H1 (cell line): ENCODE measurements at regions not wholly inside any gene's neighbourhood (a gene's known extent, or its start where the extent isn't known, plus 50 kb on each side); places are given as distances from the start of the nearest gene placed in this dataset.

Experiments used
- CTCF ChIA-PET: fragments of 300-600 bp; sonication (Branson Sonifier 250); formaldehyde crosslinking; loops from one replicate; lab custom pipeline; 2021; ENCODE audit not compliant: partially characterized antibody; lab: Charles Lee
- POLR2A ChIA-PET: fragments of 300-600 bp; sonication (Branson Sonifier 250); formaldehyde crosslinking; loops from one replicate; lab custom pipeline; 2021; ENCODE audit warnings: inconsistent platforms; ENCODE audit not compliant: partially characterized antibody; lab: Charles Lee
- DNase-seq, 2 experiments: peaks; one replicate each; pipeline versions ENCODE4 v3.0.0 to v3.0.0-alpha.2; 2010 to 2022; ENCODE audit warnings: low spot score in 2 of 2, low read depth in 1 of 2, mixed read lengths in 1 of 2
- FAIRE-seq: peaks from 2 replicates; lab custom pipeline; 2011; peaks lifted over from hg19 to GRCh38; lab: Jason Lieb, UNC
- H2AFZ ChIP-seq: 2 replicates; pipeline ENCODE4 v1.8.1; 2012; ENCODE audit warnings: low read length, inconsistent platforms
- H2AK5ac ChIP-seq: 2 replicates; pipeline ENCODE4 v1.6.1; 2013; ENCODE audit warnings: low read depth, low read length
- H2BK120ac ChIP-seq: replicated peaks from 2 replicates; pipeline ENCODE3; 2013; ENCODE audit warnings: low read depth, low read length, inconsistent platforms
- H2BK12ac ChIP-seq: 2 replicates; pipeline ENCODE4 v1.6.1; 2013; ENCODE audit warnings: low read depth, low read length
- H2BK15ac ChIP-seq: 2 replicates; pipeline ENCODE4 v1.6.1; 2013; ENCODE audit warnings: low read length
- H2BK20ac ChIP-seq: 2 replicates; pipeline ENCODE4 v1.6.1; 2013; ENCODE audit warnings: low read length
- H2BK5ac ChIP-seq: 2 replicates; pipeline ENCODE4 v1.6.1; 2013; ENCODE audit warnings: low read depth, low read length
- H3K14ac ChIP-seq: 2 replicates; pipeline ENCODE4 v1.6.1; 2013; ENCODE audit warnings: inconsistent platforms; ENCODE audit not compliant: insufficient read length
- H3K18ac ChIP-seq: 2 replicates; pipeline ENCODE4 v1.6.1; 2013; ENCODE audit warnings: low read length; ENCODE audit errors: extremely low read depth
- H3K23ac ChIP-seq: 2 replicates; pipeline ENCODE4 v1.6.1; 2013; ENCODE audit warnings: inconsistent platforms; ENCODE audit not compliant: insufficient read length
- H3K23me2 ChIP-seq: 2 replicates; pipeline ENCODE4 v1.6.1; 2013; ENCODE audit warnings: low read depth, low read length
- H3K27ac ChIP-seq: 2 replicates; pipeline ENCODE4 v1.6.1; 2011; ENCODE audit warnings: low read depth, low read length, inconsistent platforms
- H3K27me3 ChIP-seq, 4 experiments: replicated peaks in 1 of 4; 1 replicate in 1 of 4; 2 replicates in 3 of 4; pipeline versions ENCODE4 v1.6.1 to v1.8.1; 2011 to 2013; ENCODE audit warnings: low read length in 3 of 4, mild to moderate bottlenecking in 3 of 4, inconsistent platforms in 2 of 4, mixed read lengths in 2 of 4, moderate library complexity in 1 of 4; ENCODE audit not compliant: control insufficient read depth in 3 of 4, insufficient read depth in 3 of 4; ENCODE audit errors: extremely low read depth in 1 of 4
- H3K36me3 ChIP-seq, 4 experiments: 2 replicates each; pipeline versions ENCODE4 v1.6.1 to v1.8.1; 2011 to 2013; ENCODE audit warnings: mild to moderate bottlenecking in 4 of 4, low read length in 3 of 4, moderate library complexity in 2 of 4, control low read depth in 1 of 4, inconsistent platforms in 1 of 4; ENCODE audit not compliant: insufficient read depth in 4 of 4, control insufficient read depth in 2 of 4
- H3K4ac ChIP-seq: replicated peaks from 2 replicates; pipeline ENCODE3; 2013; ENCODE audit warnings: low read length, low read depth, mixed read lengths, inconsistent platforms; ENCODE audit not compliant: insufficient read length
- H3K4me1 ChIP-seq, 4 experiments: replicated peaks in 1 of 4; 1 replicate in 1 of 4; 2 replicates in 3 of 4; pipeline versions ENCODE4 v1.6.1 to v1.8.1; 2011 to 2013; ENCODE audit warnings: low read length in 3 of 4, inconsistent platforms in 2 of 4, mixed read lengths in 1 of 4; ENCODE audit not compliant: insufficient read depth in 4 of 4, control insufficient read depth in 3 of 4
- H3K4me2 ChIP-seq, 2 experiments: 2 replicates each; pipeline versions ENCODE4 v1.6.1 to v1.8.1; 2011 to 2013; ENCODE audit warnings: low read depth in 2 of 2, low read length in 2 of 2, control low read depth in 1 of 2, inconsistent platforms in 1 of 2, mild to moderate bottlenecking in 1 of 2; ENCODE audit not compliant: insufficient read depth in 1 of 2
- H3K4me3 ChIP-seq, 4 experiments: fragments of 200-600, 300-600 bp in 1 of 4; sonication (generic), shearing (Covaris generic), sonication (Bioruptor Twin) in 1 of 4; 2 replicates each; pipeline versions ENCODE4 v1.5.1 to v1.8.1; 2011 to 2016; ENCODE audit warnings: low read length in 4 of 4, low read depth in 3 of 4, control low read depth in 2 of 4, inconsistent platforms in 2 of 4, mild to moderate bottlenecking in 2 of 4, mixed read lengths in 1 of 4, moderate library complexity in 1 of 4; ENCODE audit not compliant: insufficient read depth in 2 of 4; ENCODE audit errors: extremely low read depth in 1 of 4
- H3K56ac ChIP-seq: replicated peaks from 2 replicates; pipeline ENCODE3; 2013; ENCODE audit warnings: low read depth, mild to moderate bottlenecking, mixed read lengths, low read length, inconsistent platforms; ENCODE audit not compliant: insufficient read length
- H3K79me1 ChIP-seq: 2 replicates; pipeline ENCODE4 v1.6.1; 2013; ENCODE audit warnings: low read depth, low read length, control low read depth
- H3K79me2 ChIP-seq, 2 experiments: 2 replicates each; pipeline versions ENCODE4 v1.6.1 to v1.8.1; 2012 to 2013; ENCODE audit warnings: low read length in 2 of 2, mild to moderate bottlenecking in 2 of 2, inconsistent platforms in 1 of 2; ENCODE audit not compliant: insufficient read depth in 2 of 2, control insufficient read depth in 1 of 2
- H3K9ac ChIP-seq, 4 experiments: replicated peaks in 1 of 4; 1 replicate in 1 of 4; 2 replicates in 3 of 4; pipeline versions ENCODE4 v1.6.1 to v1.8.1; 2011 to 2013; ENCODE audit warnings: low read depth in 3 of 4, low read length in 3 of 4, control low read depth in 2 of 4, mild to moderate bottlenecking in 2 of 4, moderate library complexity in 2 of 4, inconsistent platforms in 1 of 4; ENCODE audit errors: extremely low read depth in 1 of 4
- H3K9me3 ChIP-seq, 2 experiments: 2 replicates each; pipeline versions ENCODE4 v1.6.1 to v1.8.1; 2012 to 2013; ENCODE audit warnings: mild to moderate bottlenecking in 2 of 2, moderate library complexity in 2 of 2, control low read depth in 1 of 2, inconsistent platforms in 1 of 2, low read depth in 1 of 2, low read length in 1 of 2, mixed read lengths in 1 of 2; ENCODE audit not compliant: insufficient read depth in 2 of 2
- H4K20me1 ChIP-seq, 2 experiments: replicated peaks in 1 of 2; 2 replicates each; pipeline versions ENCODE3 to v1.8.1; 2011 to 2013; ENCODE audit warnings: inconsistent platforms in 2 of 2, low read length in 2 of 2, mild to moderate bottlenecking in 1 of 2; ENCODE audit not compliant: insufficient read depth in 2 of 2, control insufficient read depth in 1 of 2
- H4K5ac ChIP-seq: 2 replicates; pipeline ENCODE4 v1.6.1; 2013; ENCODE audit warnings: low read length, low read depth, mixed read lengths, inconsistent platforms; ENCODE audit not compliant: insufficient read length
- H4K8ac ChIP-seq: 2 replicates; pipeline ENCODE4 v1.8.0; 2013; ENCODE audit warnings: mild to moderate bottlenecking, moderate library complexity, low read length, inconsistent platforms; ENCODE audit not compliant: insufficient read depth; ENCODE audit errors: extremely low read depth
- H4K91ac ChIP-seq: replicated peaks from 2 replicates; pipeline ENCODE3; 2013; ENCODE audit warnings: low read length, mixed read lengths, inconsistent platforms; ENCODE audit not compliant: insufficient read length
- BRCA1 ChIP-seq: IDR thresholded peaks from 2 replicates; pipeline ENCODE4 v1.6.1; 2012; ENCODE audit warnings: low read depth, low read length, improper control_type of control experiment
- CBX5 ChIP-seq: fragments of 300-800, 300-1000 bp; sonication (generic); IDR thresholded peaks from 2 replicates; pipeline ENCODE4 v1.7.1; 2016; ENCODE audit warnings: antibody characterized with exemption, low read length, low read depth
- GTF2F1 ChIP-seq: IDR thresholded peaks from 2 replicates; pipeline ENCODE4 v1.6.1; 2012; ENCODE audit warnings: low read depth, low read length, improper control_type of control experiment, borderline replicate concordance
- KDM1A ChIP-seq: fragments of 200-600, 300-600 bp; sonication (generic); IDR thresholded peaks from 2 replicates; pipeline ENCODE4 v1.7.1; 2016; ENCODE audit warnings: mild to moderate bottlenecking, low read length, borderline replicate concordance
- KDM5A ChIP-seq: fragments of 200-600 bp; IDR thresholded peaks from 2 replicates; pipeline ENCODE4 v1.7.1; 2012; ENCODE audit warnings: mild to moderate bottlenecking, low read length, inconsistent platforms, mixed read lengths
- MAFK ChIP-seq: IDR thresholded peaks from 2 replicates; pipeline ENCODE4 v1.6.1; 2012; ENCODE audit warnings: low read depth, mild to moderate bottlenecking, improper control_type of control experiment, low read length
- RAD21 ChIP-seq, 2 experiments: IDR thresholded peaks in 1 of 2; conservative IDR thresholded peaks in 1 of 2; 2 replicates each; pipeline ENCODE4 v1.6.1; 2011; ENCODE audit warnings: low read depth in 2 of 2, low read length in 2 of 2, improper control_type of control experiment in 1 of 2, inconsistent platforms in 1 of 2, mild to moderate bottlenecking in 1 of 2, moderate library complexity in 1 of 2
- RFX5 ChIP-seq: IDR thresholded peaks from 2 replicates; pipeline ENCODE4 v1.6.1; 2011; ENCODE audit warnings: low read depth, low read length, improper control_type of control experiment, borderline replicate concordance
- RXRA ChIP-seq: IDR thresholded peaks from 2 replicates; pipeline ENCODE4 v1.6.1; 2011; ENCODE audit warnings: low read depth, mild to moderate bottlenecking, low read length, moderate library complexity; ENCODE audit not compliant: insufficient read depth
- SP1 ChIP-seq: IDR thresholded peaks from 2 replicates; pipeline ENCODE4 v1.6.1; 2011; ENCODE audit warnings: low read depth, low read length
- SP2 ChIP-seq: IDR thresholded peaks from 2 replicates; pipeline ENCODE4 v1.6.1; 2012; ENCODE audit warnings: mild to moderate bottlenecking, low read length, inconsistent platforms
- SRF ChIP-seq: IDR thresholded peaks from 2 replicates; pipeline ENCODE4 v1.6.1; 2011; ENCODE audit warnings: mild to moderate bottlenecking, low read depth, low read length, moderate library complexity
- TBP ChIP-seq: IDR thresholded peaks from 2 replicates; pipeline ENCODE4 v1.6.1; 2011; ENCODE audit warnings: low read depth, low read length, improper control_type of control experiment
- TEAD4 ChIP-seq: IDR thresholded peaks from 2 replicates; pipeline ENCODE4 v1.6.1; 2012; ENCODE audit warnings: low read depth, low read length, inconsistent platforms, mixed read lengths
- YY1 ChIP-seq: IDR thresholded peaks from 2 replicates; pipeline ENCODE4 v1.6.1; 2011; ENCODE audit warnings: low read depth, mild to moderate bottlenecking, low read length
- WGBS, 2 experiments: shearing (Covaris generic) in 1 of 2; methylation state at CpG; one replicate each; pipeline versions ENCODE4 v1.1.6 to v1.1.7; 2013 to 2015; ENCODE audit warnings: low lambda C conversion rate in 2 of 2, mixed read lengths in 2 of 2, inconsistent platforms in 1 of 2, low coverage in 1 of 2, missing lambda C conversion rate in 1 of 2; ENCODE audit not compliant: insufficient replicate concordance in 2 of 2, insufficient coverage in 1 of 2, insufficient read length in 1 of 2; ENCODE audit errors: extremely low coverage in 1 of 2, missing lambda C conversion rate in 1 of 2; 5-methylcytosine and 5-hydroxymethylcytosine counted together
- TF ChIP-seq, protein P1 (sequence below): IDR thresholded peaks from 2 replicates; pipeline ENCODE4 v1.6.1; 2011; ENCODE audit warnings: low read depth, mild to moderate bottlenecking, low read length; ENCODE audit not compliant: insufficient read depth

DNA sequence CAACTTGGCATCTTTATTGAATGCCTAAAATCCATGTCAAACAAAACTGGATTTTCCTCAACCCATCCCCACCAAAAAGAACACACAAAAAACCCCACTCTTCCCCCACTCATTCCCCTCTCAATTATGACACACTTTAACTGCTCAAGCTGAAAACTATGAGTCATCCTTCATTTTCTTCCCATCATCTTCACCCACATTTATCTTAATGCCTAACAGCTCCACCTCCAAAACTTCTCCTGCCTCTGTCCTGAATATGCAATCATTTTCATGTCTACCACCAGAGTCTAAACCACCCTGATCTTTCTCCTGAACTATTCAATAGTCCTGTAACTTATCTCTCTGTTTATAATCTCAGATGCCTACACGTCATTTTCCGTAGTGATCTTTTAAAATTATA, 239.7 kb downstream of the BCAT1 start:
- Histone ChIP-seq H4K91ac (no peak overlapping the region), H2BK20ac (no peak overlapping the region), H4K8ac (no peak overlapping the region), H2AK5ac (no peak overlapping the region), H3K4ac (no peak overlapping the region), H2BK5ac (no peak overlapping the region), H3K18ac (no peak overlapping the region), H3K23me2 (no peaks in the 10 kb centered on the region; the same call in 1 of the 2 replicates), H3K4me2 (no peak overlapping the region), H3K27ac (no peak overlapping the region), H3K27me3 (no peaks in the 10 kb centered on the region), H3K9ac (no peak overlapping the region), H2AFZ (no peak overlapping the region), H3K56ac (no peak overlapping the region), H3K9me3 (no peaks in the 10 kb centered on the region), H4K20me1 (no peaks in the 10 kb centered on the region), H3K14ac (no peak overlapping the region), H2BK120ac (no peak overlapping the region), H3K79me1 (no peaks in the 10 kb centered on the region), H3K4me3 (no peak overlapping the region), H2BK12ac (no peak overlapping the region), H4K5ac (no peak overlapping the region), H3K36me3 (no peaks in the 10 kb centered on the region), H3K23ac (no peak overlapping the region), H2BK15ac (no peak overlapping the region), H3K79me2 (no peaks in the 10 kb centered on the region), H3K4me1 (no peaks in the 10 kb centered on the region)
- ChIA-PET CTCF (no interaction called here), POLR2A (no interaction called here)
- DNase-seq = no peak
- 91% methylated on average over 2 of the region's 2 CpGs; no CpG with 5 or more reads in 1 of the 2 experiments for WGBS, 2 experiments
- FAIRE-seq = no peak
- TF ChIP-seq SP2 (no peak), KDM5A (no peak), CBX5 (no peak), RXRA (no peak), YY1 (no peak), MAFK (no peak), GTF2F1 (no peak), BRCA1 (no peak), TBP (no peak), TEAD4 (no peak), KDM1A (no peak), RFX5 (no peak), RAD21 (IDR thresholded peaks at IDR 0.05 in 1 of 2, conservative IDR thresholded peaks at IDR 0.05 in 1 of 2; ENCODE audit: low read depth in 2 of 2, low read length in 2 of 2) (no peak), SP1 (no peak), SRF (no peak)
- TF ChIP-seq, protein P1, sequence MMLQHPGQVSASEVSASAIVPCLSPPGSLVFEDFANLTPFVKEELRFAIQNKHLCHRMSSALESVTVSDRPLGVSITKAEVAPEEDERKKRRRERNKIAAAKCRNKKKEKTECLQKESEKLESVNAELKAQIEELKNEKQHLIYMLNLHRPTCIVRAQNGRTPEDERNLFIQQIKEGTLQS = no peak
